Muscle of arm (tissue), 1 donor: ENCODE measurements at regions not wholly inside any gene's neighbourhood (a gene's known extent, or its start where the extent isn't known, plus 50 kb on each side); places are given as distances from the start of the nearest gene placed in this dataset.
"Not testable (repeated sequence)": the region's sequence is repeated elsewhere in the genome, so short reads cannot be mapped to it uniquely, and the experiment has no call there.

Experiments
- DNase-seq: peaks from one replicate; pipeline ENCODE4 v3.0.0-alpha.2; 2013

DNA sequence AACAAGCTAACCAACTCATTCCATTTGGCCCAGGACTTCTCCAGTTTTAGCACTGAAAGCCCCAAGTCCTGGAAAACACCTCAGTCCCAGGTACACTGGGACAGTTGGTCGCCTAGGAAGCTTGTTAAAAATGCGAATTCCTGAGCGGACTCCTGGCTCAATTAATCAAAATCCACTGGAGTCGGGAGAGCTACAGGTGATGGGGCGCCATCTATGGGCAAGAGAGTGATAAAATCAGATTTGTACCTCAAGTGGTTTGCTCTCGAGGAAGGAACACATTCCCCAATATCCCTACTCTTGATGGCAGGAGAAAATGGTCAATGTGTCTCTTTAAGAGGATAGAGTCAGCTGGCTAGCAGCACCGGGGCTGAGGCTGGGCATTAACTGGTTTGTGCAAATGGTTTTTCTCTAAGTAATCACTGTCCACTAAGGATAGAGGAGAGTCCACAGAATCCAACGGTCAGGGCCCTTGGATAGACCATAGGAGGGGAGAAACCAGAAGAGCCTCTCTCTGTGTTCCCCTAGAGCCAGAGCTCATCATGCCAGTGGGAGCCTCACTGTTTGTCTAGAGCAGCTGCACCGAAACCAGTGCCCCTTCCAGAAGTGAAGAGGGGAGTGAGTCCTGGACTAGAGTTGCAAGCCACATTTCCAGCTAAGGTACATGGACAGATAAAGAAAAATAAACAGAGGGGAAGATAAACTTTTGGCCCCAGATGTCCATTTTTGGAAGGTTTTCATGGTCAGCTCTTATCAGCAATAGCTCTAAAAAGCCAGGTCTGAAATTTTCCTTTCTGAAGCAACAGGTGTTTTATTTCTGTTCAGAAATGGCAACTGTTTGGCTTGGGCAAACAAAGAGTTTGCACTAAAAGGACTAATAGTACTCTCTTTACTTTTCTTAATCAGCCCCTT is 148.5 kb downstream of the TENT5C start:
- DNase-seq = peak; percentile 74

DNA sequence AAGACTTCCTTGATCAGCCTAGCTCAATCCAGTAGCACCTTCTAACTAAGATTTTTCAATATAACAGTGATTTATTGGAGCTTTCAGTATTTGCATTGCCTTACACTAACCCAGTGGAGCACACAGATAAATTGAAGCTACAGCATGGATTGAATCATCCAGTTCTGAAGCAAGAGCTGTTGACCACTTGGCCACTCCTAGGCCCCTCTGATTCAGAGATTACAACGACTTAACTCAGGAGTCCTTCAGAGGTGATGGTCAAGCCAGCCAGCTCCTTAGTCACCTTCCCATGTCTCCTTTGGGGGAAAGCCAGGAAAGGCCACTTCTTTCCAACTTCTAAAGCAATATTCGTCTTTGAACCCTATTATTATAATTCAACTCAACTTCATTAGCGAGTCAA is 151.8 kb downstream of the TENT5C start:
- DNase-seq = no peak

DNA sequence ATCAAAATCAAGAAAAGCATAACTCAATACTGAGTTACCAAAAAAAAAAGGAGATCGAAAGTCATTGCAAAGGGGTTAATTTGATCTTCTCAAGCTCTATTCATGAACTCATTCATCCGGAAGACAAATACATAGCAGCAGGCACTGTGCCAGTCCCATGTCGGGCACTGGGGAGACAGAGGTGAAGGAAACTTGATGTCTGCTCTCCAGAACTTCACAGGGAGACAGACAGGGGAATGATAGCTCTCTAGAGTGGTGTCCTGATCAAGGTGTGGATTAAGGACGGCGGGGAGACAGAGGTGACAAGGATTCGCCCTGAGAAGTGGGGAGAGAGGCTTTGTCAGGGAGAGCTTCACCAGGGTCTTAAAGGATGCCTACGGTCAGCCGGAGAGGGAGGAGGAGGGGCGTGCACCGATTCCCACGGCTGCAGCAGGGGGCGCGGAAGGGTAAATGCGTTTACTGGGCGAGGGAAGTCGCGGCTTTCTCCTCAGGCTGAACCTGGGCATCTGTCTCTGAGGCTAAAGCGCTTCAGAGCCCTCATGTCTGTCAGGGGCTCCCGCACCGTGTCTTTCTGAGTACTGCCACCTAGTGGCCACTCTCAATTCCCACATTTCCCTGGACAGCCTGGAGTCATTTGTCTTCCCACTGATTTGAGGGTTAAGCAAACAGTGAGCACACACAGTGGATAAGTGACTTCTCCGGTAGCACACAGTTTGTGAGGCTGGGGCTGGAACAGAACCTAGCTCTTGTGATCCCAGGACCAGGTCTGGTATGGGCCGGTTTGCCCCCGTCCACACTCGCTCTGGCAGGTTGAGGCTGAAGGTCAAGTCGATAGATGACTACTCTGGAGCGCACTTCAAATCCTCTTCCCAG is 152.8 kb downstream of the TENT5C start:
- DNase-seq = peak; percentile 80

DNA sequence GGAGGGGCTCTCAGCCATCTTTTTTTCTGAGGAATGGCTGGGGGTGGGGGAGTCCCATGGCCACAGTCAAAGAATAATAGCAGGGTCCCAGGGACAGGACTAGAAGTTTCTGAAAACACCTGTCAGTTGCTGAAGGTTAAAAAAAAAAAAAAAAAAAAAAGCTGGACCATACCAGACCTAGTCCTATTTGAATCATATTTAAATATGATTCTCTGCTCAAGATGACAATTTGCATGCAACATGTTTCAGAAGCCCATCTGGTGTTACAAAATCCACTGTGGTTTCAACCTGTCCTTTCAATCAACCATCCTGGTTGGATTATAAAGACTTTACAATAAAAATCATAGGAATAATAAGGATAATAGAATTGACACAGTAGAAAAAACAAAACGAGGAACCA is 153.7 kb downstream of the TENT5C start:
- no peak for DNase-seq

DNA sequence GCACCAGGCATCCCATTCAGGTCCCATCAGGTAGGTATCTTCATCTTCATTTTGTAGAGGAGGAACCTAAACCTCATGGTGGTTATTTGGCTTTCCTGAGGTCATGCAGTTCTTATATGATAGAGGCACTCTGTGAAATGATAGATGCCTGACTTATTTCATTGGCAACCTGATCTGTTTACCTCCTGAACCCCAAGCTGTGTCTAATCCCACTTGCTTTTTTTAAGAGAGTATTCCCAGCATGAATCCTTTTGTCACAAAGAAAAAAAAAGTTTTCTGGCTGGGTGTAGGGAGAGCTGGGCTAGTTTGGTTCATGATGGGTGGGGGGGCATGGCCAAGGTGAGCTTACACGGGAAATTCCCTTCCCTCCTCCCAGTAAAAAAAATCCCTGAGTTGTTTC is 154.2 kb downstream of the TENT5C start:
- DNase-seq = no peak

DNA sequence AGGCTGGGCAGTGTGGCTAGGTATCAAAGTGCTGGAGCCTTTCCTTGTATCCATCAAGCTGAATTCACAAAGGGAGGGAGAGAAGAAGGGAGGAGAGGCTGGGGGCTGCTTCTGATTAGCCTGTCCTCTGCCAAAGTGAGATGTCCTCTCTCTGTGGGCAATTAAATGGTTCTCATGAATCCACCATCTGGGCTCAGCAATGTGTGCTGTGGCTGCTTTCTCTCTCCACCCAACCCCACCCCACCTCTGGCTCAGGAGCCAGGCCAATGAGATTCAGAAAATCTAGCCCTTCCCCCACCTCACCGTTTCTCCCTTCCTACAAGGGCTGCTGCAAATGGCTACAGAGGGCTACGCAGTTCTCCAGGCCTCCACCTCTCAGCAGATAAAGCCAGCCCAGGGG is 154.6 kb downstream of the TENT5C start:
- no peak for DNase-seq

DNA sequence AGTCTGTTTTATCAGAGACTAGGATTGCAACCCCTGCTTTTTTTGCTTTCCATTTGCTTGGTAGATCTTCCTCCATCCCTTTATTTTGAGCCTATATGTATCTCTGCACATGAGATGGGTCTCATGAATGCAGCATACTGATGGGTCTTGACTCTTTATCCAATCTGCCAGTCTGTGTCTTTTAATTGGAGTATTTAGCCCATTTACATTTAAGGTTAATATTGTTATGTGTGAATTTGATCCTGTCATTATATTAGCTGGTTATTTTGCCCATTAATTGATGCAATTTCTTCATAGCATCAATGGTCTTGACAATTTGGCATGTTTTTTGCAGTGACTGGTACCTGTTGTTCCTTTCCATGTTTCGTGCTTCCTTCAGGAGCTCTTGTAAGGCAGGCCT is 161.7 kb downstream of the GDAP2 start:
- DNase-seq = not testable (repeated sequence)

DNA sequence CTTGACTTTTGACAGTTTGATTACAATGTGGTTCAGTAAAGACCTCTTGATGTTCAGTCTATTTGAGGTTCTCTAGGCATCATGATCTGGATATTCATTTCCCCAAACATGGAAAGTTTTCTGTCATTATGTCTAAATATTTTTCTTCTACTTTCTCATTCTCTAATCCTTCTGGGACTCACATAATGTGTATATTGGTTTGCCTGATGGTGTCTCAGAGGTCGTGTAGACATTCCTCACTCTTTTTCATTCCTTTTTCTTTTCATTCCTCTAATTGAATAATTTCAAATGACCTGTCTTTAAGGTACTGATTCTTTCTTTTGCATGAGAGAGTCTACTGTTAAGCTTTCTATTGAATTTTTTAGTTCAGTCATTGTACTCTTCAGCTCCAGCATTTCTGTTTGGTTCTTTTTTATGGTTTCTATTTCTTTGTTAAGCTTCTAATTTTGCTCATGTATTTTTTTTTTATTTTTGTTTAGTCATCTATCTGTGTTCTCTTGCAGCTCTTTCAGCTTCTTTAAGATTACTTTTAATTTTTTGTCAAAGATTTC is 158.4 kb downstream of the GDAP2 start:
- no peak for DNase-seq

DNA sequence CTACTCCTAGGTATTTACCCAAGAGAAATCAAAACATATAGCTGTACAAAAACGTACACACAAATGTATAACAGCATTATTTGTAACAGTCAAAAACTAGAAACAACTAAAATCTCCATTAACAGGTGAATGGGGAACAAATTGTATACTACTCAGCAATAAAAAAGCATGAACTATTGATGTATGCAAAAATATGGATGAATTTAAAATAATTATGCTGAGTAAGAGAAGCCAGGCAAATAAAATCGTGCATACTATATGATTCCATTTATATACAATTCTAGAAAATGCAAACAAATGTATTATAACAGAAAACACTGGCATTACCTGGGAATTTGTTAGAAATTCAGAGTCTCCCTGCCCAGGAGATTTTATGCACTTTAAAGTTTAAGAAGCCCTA is 150.1 kb downstream of the GDAP2 start:
- DNase-seq = no peak

DNA sequence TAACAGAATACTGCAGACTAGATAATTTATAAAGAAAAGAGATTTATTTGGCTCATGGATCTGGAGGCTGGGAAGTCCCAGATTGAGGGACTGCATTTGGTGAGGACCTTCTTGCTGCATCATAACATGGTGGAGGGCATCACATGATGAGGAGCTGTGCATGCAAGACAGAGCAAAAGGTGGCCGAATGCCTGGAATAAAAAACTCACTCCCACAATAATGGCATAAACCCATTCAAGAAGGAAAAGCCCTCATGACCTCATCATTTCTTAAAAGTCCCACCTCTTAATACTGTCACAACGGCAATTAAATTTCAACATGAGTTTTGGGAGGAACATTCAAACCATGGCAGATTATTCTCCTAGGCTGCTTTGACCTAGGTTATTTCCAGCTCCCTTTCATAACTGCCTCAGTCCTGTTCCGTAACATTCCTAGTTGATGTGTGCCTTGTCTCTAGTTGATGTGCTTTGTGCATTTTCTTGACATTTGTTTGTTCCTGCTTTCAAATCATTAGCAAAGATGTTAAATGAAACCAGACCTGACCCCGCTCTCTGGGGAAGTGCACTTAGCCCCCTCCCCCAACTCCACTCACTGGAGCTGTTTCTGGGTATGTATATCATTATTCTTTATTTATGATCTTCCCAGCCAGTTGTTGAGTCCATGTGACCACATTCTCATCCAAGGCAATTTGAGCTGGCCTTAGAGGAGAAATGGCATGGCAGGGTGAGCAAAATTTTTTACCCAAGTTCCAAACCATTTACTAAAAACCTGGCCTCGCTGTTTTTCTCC is 148.5 kb downstream of the GDAP2 start:
- DNase-seq = peak; percentile 57

DNA sequence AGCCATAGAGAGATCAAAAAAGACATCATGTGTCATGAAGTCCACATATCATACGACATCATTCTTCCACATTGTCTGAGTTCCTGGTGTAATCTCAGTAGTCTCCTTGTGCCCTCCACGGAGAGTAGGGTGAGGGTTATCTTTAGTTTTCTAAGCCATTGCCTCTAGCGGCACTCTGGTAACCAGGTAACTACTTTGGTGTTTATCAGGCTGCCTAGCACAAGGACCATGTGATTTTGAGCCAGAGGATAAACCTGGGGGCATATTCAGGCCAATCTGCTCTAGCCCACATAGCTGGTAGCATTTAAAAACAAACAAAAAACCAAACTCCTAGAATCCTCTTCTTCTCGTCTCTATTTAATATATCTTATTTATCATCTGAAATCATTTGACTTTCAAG is 147.4 kb downstream of the GDAP2 start:
- no peak for DNase-seq

DNA sequence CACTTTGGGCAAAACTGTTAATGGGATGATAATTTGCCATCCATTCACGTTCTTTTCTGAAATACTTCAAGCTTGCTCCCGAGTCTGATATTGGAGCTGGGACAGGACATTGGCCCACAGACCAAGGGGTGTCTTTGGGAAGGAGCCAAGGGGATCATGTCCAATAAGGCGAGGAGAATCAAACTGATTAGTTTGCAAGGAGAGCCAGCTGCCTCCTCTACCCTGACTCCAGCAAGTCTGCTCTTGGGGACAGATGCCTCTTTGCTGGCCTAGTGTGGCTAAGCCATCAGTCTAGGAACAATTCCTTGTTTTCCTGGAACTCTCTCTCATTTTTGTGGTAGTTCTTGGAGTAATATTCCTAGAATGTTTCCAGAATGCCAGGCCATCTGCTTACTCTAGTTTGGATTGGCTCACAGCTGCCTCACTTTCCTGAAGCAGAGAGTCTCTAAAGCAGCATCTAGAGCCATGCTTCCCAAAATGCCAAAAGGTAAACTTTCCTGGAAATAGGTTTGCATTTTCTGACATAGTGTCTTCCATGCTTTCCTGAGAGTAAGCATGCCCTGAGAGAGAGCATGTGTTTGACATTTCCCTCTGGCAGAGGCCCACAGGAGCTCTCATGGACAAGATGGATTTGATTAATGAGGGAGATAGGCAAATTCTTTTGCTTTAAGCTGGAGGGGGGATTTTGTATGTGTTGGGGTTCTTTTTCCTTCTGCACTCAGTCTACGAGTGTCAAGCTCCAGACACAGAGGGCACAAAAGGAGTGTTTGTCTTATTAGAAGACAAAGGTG is 145.6 kb downstream of the GDAP2 start:
- no peak for DNase-seq

DNA sequence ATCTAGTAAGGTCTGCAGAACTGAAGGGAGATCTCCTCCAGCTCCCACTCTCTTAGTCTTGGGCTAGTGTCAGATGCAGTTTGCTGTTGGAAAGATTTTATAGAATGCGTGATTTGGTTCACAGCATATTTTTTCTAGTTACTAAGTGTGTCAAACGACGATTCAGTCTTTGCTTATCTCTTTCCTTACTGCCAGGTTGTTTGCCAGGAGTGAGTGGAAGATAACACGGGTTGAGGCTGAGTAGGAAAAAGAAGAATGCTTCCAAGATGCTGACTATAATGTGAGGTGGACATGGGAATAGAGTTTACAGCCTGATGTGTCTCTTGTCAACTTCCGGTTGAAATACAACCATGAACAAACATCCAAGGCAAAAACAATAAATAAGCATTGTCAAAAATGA is 141.4 kb downstream of the GDAP2 start:
- DNase-seq = no peak

DNA sequence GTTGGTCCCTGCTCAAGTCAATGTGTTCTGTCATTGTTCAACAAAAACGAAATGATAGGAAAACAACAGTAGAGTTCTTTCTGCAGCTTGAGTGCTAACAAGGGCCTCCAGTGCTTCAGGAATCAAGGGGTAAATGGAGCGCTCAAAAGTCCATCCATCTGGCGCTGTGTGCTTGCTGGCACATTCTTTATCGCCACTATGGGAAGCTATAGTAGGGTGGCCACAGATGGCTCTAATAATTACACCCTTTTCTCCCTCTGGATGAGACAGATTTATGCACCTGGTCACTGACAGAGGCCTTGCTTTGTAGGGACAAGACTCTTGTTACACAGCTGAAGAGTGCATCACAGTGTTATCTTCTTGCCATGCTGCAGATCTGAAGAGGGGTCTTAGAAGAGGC is 136.0 kb downstream of the GDAP2 start:
- DNase-seq = no peak

DNA sequence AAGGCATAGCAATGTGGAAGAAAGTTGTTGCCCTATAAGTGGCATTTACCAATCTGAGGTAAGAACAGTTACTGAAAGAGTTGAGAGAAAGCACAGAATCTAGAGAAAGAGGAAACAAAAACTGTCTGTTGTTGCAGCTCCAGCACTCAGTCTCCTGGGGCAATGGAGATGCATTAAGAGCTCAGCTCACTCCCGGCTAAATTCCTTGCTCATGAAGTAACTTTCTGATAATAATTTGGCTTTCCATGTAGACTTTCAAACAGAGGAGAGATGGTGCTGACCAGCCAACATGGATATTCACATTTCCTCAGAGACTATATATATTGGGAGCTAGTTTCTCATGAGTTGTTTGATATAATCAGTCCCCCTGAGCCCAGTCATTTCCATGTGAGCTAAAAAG is 135.3 kb downstream of the GDAP2 start:
- peak; percentile 47 for DNase-seq

DNA sequence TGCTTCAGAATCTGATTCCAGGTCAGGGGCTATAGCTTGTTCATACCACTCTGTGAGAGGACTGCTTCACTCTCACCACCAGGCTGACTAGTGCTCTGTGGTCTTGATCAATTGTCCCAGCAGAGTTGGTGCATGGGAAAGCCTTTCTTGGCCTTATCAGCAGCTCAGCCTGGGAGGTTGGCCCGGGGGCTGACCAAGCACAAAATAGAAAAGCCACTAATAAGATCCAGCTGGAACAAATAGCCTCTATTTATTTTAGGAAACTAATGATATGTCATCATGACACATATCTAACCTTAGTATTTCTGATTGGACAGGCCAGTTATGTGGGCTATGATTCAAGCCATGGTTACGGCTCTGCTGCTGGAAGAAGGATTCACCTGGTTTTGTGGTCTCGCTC is 134.2 kb downstream of the GDAP2 start:
- no peak for DNase-seq

DNA sequence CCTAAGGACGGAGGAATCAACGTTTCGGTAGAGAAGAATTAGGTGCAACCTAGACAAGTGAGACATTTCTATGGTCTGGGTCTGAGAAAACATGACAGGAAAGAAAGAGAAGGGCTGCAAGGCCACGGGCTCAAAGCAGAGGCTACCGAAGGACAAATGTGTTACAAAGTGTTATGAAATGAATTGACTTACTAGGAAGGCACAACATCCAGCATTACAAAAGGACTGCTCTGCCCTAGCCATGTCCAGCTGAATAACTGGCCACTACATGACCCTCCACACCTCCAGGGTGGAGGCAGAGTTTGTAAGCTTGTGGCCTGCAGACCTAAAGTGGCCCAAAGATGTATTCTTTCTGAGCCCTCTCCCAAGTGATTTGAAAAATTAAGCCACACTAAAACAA is 133.6 kb downstream of the GDAP2 start:
- no peak for DNase-seq

DNA sequence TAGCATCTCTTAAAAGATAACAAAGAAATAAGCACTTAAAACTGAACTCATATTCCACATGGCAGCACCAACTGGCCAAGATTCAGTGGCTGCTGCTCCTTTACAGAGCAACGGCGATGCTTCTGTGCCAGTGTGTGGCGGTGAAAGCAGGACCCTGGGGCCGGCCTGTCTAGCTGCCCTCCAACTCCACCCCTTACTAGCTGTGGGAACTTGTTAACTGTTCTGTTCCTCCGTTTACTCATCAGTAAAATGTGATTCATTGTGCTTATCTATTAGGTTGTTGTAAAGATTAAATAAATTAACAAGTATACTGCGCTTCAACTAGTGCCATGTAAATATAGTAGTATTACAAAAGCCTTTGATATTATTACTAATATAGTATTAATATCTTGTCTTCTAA is 133.2 kb downstream of the GDAP2 start:
- no peak for DNase-seq

DNA sequence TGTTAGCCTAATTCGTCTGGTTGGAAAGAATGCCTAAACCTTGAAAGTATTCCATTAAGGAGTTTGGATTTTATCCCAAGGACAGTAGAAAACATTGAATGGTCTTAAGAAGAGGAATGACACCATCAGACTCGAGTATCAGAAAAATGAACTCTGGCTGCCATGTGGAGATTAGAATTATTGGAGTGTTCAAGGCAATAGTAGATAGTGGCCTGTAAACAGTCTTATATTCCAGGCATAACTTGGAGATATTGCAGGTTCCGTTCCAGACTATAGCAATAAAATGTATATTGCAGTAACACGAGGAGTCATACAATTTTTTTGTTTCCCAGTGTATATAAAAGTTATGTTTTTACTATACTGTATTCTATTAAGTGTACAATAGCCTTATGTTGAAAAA is 130.9 kb downstream of the GDAP2 start:
- no peak for DNase-seq

DNA sequence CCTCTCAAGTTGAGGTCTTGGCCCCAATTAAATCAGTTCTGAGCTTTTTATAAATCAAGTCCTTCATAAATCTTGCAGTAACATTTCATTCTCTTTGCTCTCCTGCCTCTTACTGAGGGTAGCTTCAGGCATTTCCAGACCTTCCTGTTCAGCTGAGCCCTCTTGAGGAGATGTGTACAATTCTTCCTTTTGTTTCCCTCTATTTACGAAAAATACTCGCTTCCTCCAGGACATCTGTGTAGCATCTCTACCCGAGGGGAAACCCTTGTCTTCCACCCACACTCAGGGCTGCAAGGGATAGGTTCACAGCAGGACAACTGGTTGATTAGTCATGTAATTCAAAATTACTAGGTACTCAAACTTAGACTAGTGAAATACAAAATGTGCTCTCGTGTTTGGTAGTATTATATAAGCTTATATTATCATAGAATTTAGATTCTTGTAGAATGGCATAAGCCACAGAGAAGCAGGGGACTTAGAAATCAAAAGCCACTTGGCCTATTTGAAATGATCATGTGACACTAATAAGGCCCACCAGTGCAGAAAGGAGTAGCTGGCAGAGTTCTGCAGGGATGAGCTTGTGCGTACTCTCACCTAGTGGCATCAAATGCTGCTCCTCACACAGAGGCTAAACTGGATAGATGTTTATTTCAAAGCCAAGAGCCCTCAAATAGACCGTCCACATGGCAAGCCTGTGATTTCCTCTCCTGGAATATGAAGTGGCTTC is 126.7 kb downstream of the GDAP2 start:
- DNase-seq = no peak
